Caco-2 (cell line): ENCODE measurements at regions not wholly inside any gene's neighbourhood (a gene's known extent, or its start where the extent isn't known, plus 50 kb on each side); places are given as distances from the start of the nearest gene placed in this dataset.

Experiments used
- BruUV-seq: library from RNA; stranded (reverse); fragments of 400-500 nt; replicated peaks from 2 replicates; lab custom pipeline; 2021; lab: Mats Ljungman, UMichigan
- CTCF ChIA-PET: fragments of 300-600 bp; sonication (Branson Sonifier 250); formaldehyde crosslinking; loops from one replicate; lab custom pipeline; 2022; ENCODE audit warnings: antibody characterized with exemption; lab: Charles Lee
- POLR2A ChIA-PET: fragments of 300-600 bp; sonication (Branson Sonifier 250); formaldehyde crosslinking; loops from one replicate; lab custom pipeline; 2022; ENCODE audit warnings: antibody characterized with exemption; lab: Charles Lee
- DNase-seq, 2 experiments: peaks; one replicate each; pipeline versions ENCODE4 v3.0.0 to v3.0.0-alpha.2; 2020 to 2022
- H3K27me3 ChIP-seq: replicated peaks from 2 replicates; pipeline ENCODE4 v1.6.0; 2011; ENCODE audit warnings: low read length; ENCODE audit not compliant: control insufficient read depth, insufficient read depth
- H3K36me3 ChIP-seq: 2 replicates; pipeline ENCODE4 v1.5.1; 2011; ENCODE audit warnings: low read length; ENCODE audit not compliant: control insufficient read depth, insufficient read depth
- H3K4me1 ChIP-seq: fragments of 250-450 bp; sonication (Bioruptor Pico); 2 replicates; pipeline ENCODE4 v1.5.1; 2020; ENCODE audit warnings: mild to moderate bottlenecking
- H3K4me3 ChIP-seq: 2 replicates; pipeline ENCODE4 v1.5.1; 2011; ENCODE audit warnings: low read depth, mild to moderate bottlenecking, control low read depth, low read length
- H3K9me3 ChIP-seq: fragments of 250-450 bp; sonication (Bioruptor Pico); 2 replicates; pipeline ENCODE4 v1.5.1; 2020; ENCODE audit warnings: mild to moderate bottlenecking, moderate library complexity
- H3K27ac Mint-ChIP-seq: one replicate; pipeline ENCODE4 v1.8.0; 2022; ENCODE audit warnings: mixed read lengths; ENCODE audit not compliant: unreplicated experiment
- H3K27me3 Mint-ChIP-seq: one replicate; pipeline ENCODE4 v1.8.0; 2022; ENCODE audit warnings: mixed read lengths; ENCODE audit not compliant: insufficient read depth, unreplicated experiment
- H3K36me3 Mint-ChIP-seq: one replicate; pipeline ENCODE4 v1.8.0; 2022; ENCODE audit warnings: mild to moderate bottlenecking, mixed read lengths; ENCODE audit not compliant: insufficient read depth, unreplicated experiment
- H3K4me1 Mint-ChIP-seq: one replicate; pipeline ENCODE4 v1.8.0; 2022; ENCODE audit warnings: low read depth, mixed read lengths; ENCODE audit not compliant: unreplicated experiment
- H3K4me3 Mint-ChIP-seq: one replicate; pipeline ENCODE4 v1.8.0; 2022; ENCODE audit warnings: mild to moderate bottlenecking, moderate library complexity, mixed read lengths; ENCODE audit not compliant: unreplicated experiment
- H3K9me3 Mint-ChIP-seq: one replicate; pipeline ENCODE4 v1.8.0; 2022; ENCODE audit warnings: mixed read lengths; ENCODE audit not compliant: unreplicated experiment
- CTCF ChIP-seq, 2 experiments: fragments of 200-600 bp in 1 of 2; IDR thresholded peaks; 1 replicate in 1 of 2; 2 replicates in 1 of 2; pipeline versions ENCODE4 v1.5.1 to v1.8.0; 2011 to 2022; ENCODE audit warnings: antibody characterized with exemption in 1 of 2, control low read depth in 1 of 2, inconsistent platforms in 1 of 2, low read depth in 1 of 2, low read length in 1 of 2, mild to moderate bottlenecking in 1 of 2, moderate library complexity in 1 of 2; ENCODE audit not compliant: insufficient read depth in 1 of 2, severe bottlenecking in 1 of 2, unreplicated experiment in 1 of 2
- intact Hi-C: fragments of 100-400 bp; cut with micrococcal nuclease; formaldehyde crosslinking; loops from one replicate; pipeline ENCODE4 v1.10.0; 2022; ENCODE audit not compliant: unreplicated experiment

GRCh38 chr13:30120133-30120822, 187.1 kb downstream of the KATNAL1 start:
- ChIA-PET POLR2A (no interaction called here), CTCF (no interaction called here)
- BruUV-seq = no TSS peak
- no peaks in the 10 kb centered on the region for H3K27me3 Mint-ChIP-seq
- H3K4me3 Mint-ChIP-seq = no peak overlapping the region
- no peak for DNase-seq
- intact Hi-C loops = no loop called here
- Histone ChIP-seq H3K4me3 (no peak overlapping the region), H3K36me3 (no peaks in the 10 kb centered on the region), H3K9me3 (no peaks in the 10 kb centered on the region), H3K4me1 (0 out of 2 replicates have a peak, but pooled peaks cover 6% of the 10 kb centered on the region), H3K27me3 (no peaks in the 10 kb centered on the region)
- no peak overlapping the region for H3K27ac Mint-ChIP-seq
- H3K9me3 Mint-ChIP-seq = no peaks in the 10 kb centered on the region
- H3K36me3 Mint-ChIP-seq = no peaks in the 10 kb centered on the region
- TF ChIP-seq CTCF (IDR thresholded peaks at IDR 0.05; ENCODE audit: insufficient read depth in 1 of 2, low read depth in 1 of 2, low read length in 1 of 2, severe bottlenecking in 1 of 2, unreplicated experiment in 1 of 2) = no peak
- H3K4me1 Mint-ChIP-seq = peaks cover 16% of the 10 kb centered on the region

- Mint-ChIP-seq H3K27me3 (no peaks in the 10 kb centered on the region), H3K9me3 (no peaks in the 10 kb centered on the region), H3K36me3 (no peaks in the 10 kb centered on the region), H3K27ac (no peak overlapping the region), H3K4me3 (peak overlapping the region; percentile 9), H3K4me1 (peaks cover 16% of the 10 kb centered on the region)
- intact Hi-C loops = loop anchor here (10.0 kb wide), 2 partner anchors 95 to 525 kb away; partner anchors contain the start of gene SLC7A1
- no peaks in the 10 kb centered on the region for H3K36me3 ChIP-seq
- H3K27me3 ChIP-seq = no peaks in the 10 kb centered on the region
- H3K4me3 ChIP-seq = no peak overlapping the region
- H3K9me3 ChIP-seq = no peaks in the 10 kb centered on the region
- CTCF ChIA-PET = interaction anchor here (1.5 kb wide), 1 partner anchor 348 kb away, joined by 3 read pairs; no protein-coding TSS in a partner anchor
- 0 out of 2 replicates have a peak, but pooled peaks cover 6% of the 10 kb centered on the region for H3K4me1 ChIP-seq
- no peak for TF ChIP-seq CTCF (IDR thresholded peaks at IDR 0.05; ENCODE audit: insufficient read depth in 1 of 2, low read depth in 1 of 2, low read length in 1 of 2, severe bottlenecking in 1 of 2, unreplicated experiment in 1 of 2)
- POLR2A ChIA-PET = no interaction called here
- BruUV-seq = no TSS peak
- DNase-seq = no peak
Observed at GRCh38 chr13:30119476-30119875, 187.9 kb downstream of the KATNAL1 start.

- Histone ChIP-seq H3K27me3 (no peaks in the 10 kb centered on the region), H3K36me3 (no peaks in the 10 kb centered on the region), H3K9me3 (no peaks in the 10 kb centered on the region), H3K4me3 (no peak overlapping the region), H3K4me1 (peaks cover 25% of the 10 kb centered on the region)
- Mint-ChIP-seq H3K27me3 (no peaks in the 10 kb centered on the region), H3K36me3 (no peaks in the 10 kb centered on the region), H3K9me3 (no peaks in the 10 kb centered on the region), H3K4me3 (no peak overlapping the region), H3K27ac (no peak overlapping the region), H3K4me1 (peaks cover 32% of the 10 kb centered on the region)
- DNase-seq = no peak
- BruUV-seq = no TSS peak
- no peak for TF ChIP-seq CTCF (IDR thresholded peaks at IDR 0.05; ENCODE audit: insufficient read depth in 1 of 2, low read depth in 1 of 2, low read length in 1 of 2, severe bottlenecking in 1 of 2, unreplicated experiment in 1 of 2)
- intact Hi-C loops = loop anchor here (10.0 kb wide), 2 partner anchors 92 to 522 kb away; partner anchors contain the start of gene SLC7A1
- ChIA-PET POLR2A (no interaction called here), CTCF (interaction anchor here (1.0 to 3.0 kb wide), 2 partner anchors 193 to 345 kb away, joined by 4 to 32 read pairs; no protein-coding TSS in a partner anchor)
Observed at GRCh38 chr13:30116379-30116778, 191.0 kb downstream of the KATNAL1 start.
